ENCODE measurements at regions not wholly inside any gene's neighbourhood (a gene's known extent, or its start where the extent isn't known, plus 50 kb on each side); places are given as distances from the start of the nearest gene placed in this dataset.

DNA sequence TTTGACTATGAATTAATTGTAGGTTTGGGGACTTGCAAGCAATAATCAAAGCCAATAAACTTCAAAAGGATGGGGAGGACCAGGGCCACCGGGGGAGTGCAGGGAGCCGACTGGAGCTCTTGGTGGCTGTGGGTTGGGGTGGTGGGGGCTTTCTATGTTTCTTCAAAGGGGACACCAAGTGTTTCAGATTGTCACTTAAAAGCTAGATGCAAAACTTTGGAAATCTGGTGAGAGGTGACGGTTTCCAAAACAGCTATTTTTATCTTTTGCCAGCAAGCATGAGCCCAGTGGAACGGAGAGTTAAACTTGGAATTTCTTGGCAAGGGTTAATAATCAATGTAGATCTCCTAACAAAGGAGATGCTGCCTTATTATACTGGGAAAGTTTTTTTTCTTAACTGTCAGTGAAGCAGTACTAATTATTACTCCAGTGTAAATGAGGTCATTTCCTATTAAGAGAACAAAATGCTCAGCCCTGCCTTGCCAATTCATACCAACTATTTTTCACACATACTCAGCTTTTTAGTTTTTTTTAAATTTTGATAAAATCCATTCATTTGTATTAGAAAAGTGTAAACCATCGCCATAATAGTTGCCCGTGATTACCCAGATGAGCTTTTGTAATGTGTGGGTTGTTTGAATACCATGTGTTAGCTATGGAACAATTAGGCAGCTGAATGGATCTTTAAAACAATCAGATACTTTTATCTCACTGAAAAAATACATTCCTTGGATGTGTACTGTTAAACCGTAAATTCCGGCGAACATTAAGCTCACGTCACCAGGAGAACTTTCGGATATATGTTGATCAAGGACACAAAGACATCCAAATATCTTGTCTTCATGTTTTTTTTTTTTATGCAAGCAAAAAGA lies 95.9 kb upstream of the ZNF536 start:
- no peaks in the 10 kb centered on the region for H3K4me1 ChIP-seq
- H3K27me3 ChIP-seq, result no peaks in the 10 kb centered on the region
- no peaks in the 10 kb centered on the region for H3K36me3 ChIP-seq
- H3K9me3 ChIP-seq, result no peaks in the 10 kb centered on the region
- TF ChIP-seq POLR2A (IDR thresholded peaks at IDR 0.05) (no peak), POLR2AphosphoS5 (IDR thresholded peaks at IDR 0.05; ENCODE audit: insufficient read depth in 1 of 2, low read depth in 1 of 2) (no peak), CTCF (IDR thresholded peaks at IDR 0.05) (no peak)
- H3K27ac ChIP-seq, result no peak overlapping the region
- H3K4me3 ChIP-seq, result no peak overlapping the region
- intact Hi-C loops (cut with DNase I), result no loop called here
- DNase-seq (ENCODE audit: extremely low spot score in 2 of 2), result no peak

DNA sequence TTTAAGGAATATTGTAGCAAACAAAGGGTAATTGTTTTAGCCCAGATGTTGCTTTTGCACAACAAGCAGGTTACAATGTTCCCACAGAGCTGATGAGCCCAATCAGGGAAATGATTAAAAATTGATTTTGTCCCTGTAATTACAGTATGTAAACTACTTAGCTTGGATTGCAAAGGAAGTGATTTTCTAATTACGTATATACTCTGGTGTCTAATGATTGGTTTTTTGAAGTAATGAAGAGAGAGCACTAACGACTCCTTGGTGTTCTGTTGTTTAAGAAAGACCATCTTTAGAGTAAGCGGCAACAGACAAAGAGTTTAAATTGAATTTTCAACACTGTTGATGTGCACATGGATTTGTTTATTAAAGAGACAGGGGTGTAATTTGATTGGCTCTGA lies 95.3 kb upstream of the ZNF536 start:
- TF ChIP-seq POLR2A (IDR thresholded peaks at IDR 0.05) (no peak), POLR2AphosphoS5 (IDR thresholded peaks at IDR 0.05; ENCODE audit: insufficient read depth in 1 of 2, low read depth in 1 of 2) (no peak), CTCF (IDR thresholded peaks at IDR 0.05) (no peak)

GRCh38 chr19:30277941-30278881 lies 94.0 kb upstream of the ZNF536 start:
- no peaks in the 10 kb centered on the region for H3K9me3 ChIP-seq
- H3K4me1 ChIP-seq, result no peaks in the 10 kb centered on the region
- no peaks in the 10 kb centered on the region for H3K36me3 ChIP-seq
- TF ChIP-seq POLR2A (IDR thresholded peaks at IDR 0.05) (no peak), POLR2AphosphoS5 (IDR thresholded peaks at IDR 0.05; ENCODE audit: insufficient read depth in 1 of 2, low read depth in 1 of 2) (no peak), CTCF (IDR thresholded peaks at IDR 0.05) (no peak)
- intact Hi-C loops (cut with DNase I), result no loop called here
- no peak overlapping the region for H3K4me3 ChIP-seq
- no peaks in the 10 kb centered on the region for H3K27me3 ChIP-seq
- H3K27ac ChIP-seq, result no peak overlapping the region
- no peak for DNase-seq (ENCODE audit: extremely low spot score in 2 of 2)

More for the DNA sequence above, 95.3 kb upstream of the ZNF536 start:
- H3K9me3 ChIP-seq, result no peaks in the 10 kb centered on the region
- no peaks in the 10 kb centered on the region for H3K4me1 ChIP-seq
- no peak overlapping the region for H3K27ac ChIP-seq
- DNase-seq (ENCODE audit: extremely low spot score in 2 of 2), result no peak
- no peaks in the 10 kb centered on the region for H3K27me3 ChIP-seq
- intact Hi-C loops (cut with DNase I), result no loop called here
- H3K36me3 ChIP-seq, result no peaks in the 10 kb centered on the region
- H3K4me3 ChIP-seq, result no peak overlapping the region

DNA sequence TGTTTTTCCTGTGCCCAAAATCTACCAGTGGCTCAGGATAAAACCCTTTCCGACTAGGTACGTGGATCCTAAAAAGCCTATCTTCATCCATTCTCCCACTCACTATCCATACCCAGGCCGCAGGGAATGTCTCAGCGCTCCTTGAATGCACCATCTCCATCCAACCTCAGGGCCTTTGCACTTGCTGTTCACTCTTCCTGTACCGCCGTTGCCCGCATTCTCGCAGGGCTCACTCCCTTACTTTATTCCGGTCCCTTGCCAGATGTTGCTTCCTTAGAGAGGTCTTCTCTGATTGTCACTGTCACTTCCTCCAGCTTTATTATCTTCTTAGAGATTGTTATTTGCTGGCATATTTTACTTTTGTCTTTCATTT lies 93.3 kb upstream of the ZNF536 start:
- Histone ChIP-seq H3K9me3 (no peaks in the 10 kb centered on the region), H3K27me3 (no peaks in the 10 kb centered on the region), H3K36me3 (no peaks in the 10 kb centered on the region), H3K4me1 (no peaks in the 10 kb centered on the region), H3K27ac (no peak overlapping the region), H3K4me3 (no peak overlapping the region)
- DNase-seq (ENCODE audit: extremely low spot score in 2 of 2), result no peak
- intact Hi-C loops (cut with DNase I), result no loop called here
- no peak for TF ChIP-seq CTCF (IDR thresholded peaks at IDR 0.05)
- TF ChIP-seq POLR2AphosphoS5 (IDR thresholded peaks at IDR 0.05; ENCODE audit: insufficient read depth in 1 of 2, low read depth in 1 of 2), result no peak
- TF ChIP-seq POLR2A (IDR thresholded peaks at IDR 0.05), result no peak
